HG02981 (cell line): ENCODE measurements at regions not wholly inside any gene's neighbourhood (a gene's known extent, or its start where the extent isn't known, plus 50 kb on each side); places are given as distances from the start of the nearest gene placed in this dataset.
"Not testable (repeated sequence)": the region's sequence is repeated elsewhere in the genome, so short reads cannot be mapped to it uniquely, and the experiment has no call there.

Experiments
- ATAC-seq: cut with Tn5 transposase; IDR thresholded peaks from one replicate; pipeline ENCODE4 v1.9.1; 2021; ENCODE audit warnings: mild to moderate bottlenecking, moderate library complexity; ENCODE audit not compliant: unreplicated experiment

DNA sequence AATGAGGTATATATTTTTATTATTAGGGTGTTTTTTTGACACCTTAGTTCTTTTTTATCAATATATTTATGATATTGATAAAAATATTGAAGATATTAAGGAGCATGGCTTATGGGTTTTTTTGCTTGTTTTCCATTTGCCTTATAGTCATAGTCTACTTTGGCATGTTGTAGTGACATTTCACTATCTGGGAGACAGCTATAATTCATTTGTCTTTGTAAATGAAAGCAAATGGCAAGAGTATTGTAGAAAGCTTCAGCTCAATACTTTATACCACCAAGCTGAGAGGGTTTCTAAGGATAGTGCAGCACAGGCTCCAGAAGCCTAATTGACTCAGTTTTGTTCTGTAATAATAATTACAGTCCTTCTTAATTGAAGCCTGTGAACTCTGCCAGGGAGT lies 1182.3 kb downstream of the EFNA5 start:
- no peak for ATAC-seq

GRCh38 chr5:106481374-106481773 lies 1189.4 kb downstream of the EFNA5 start:
- no peak for ATAC-seq

DNA sequence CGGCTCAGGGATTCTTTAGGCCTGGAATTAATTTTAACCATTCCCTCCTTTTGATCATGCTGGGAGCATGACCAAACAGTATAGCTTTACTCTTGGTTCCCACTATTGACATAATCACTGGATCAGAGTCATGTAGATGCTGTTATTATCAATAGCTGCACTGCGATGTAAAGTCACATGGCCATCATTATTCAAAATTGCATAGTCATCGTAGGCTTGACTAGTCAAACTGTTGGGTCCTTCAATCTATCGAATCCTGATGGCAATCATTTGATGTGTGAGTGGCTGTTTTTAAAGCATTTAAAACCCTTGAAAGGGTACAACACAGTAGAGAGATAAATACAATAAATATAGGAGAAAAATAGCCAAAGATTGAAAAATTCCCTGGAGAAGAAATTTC lies 1194.1 kb downstream of the EFNA5 start:
- no peak for ATAC-seq

DNA sequence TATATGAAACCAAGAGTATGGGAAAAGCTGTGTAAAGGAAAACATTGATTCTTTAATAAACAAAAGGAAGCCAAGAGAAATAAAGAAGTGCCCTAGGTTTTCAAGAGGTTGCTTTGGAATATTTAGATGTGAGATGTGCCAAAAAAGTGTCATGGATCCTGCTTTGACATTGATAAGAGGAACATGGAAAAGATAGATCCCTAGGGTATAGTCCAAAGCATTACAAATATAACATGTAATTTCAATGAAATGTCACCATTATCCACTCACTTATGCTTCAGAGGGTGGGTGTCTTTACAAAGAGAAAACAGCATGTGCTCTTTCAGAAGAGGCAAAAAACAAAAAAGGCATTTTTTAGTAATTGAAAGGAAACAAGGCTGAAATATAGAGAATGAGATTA lies 1196.7 kb downstream of the EFNA5 start:
- ATAC-seq, result no peak

DNA sequence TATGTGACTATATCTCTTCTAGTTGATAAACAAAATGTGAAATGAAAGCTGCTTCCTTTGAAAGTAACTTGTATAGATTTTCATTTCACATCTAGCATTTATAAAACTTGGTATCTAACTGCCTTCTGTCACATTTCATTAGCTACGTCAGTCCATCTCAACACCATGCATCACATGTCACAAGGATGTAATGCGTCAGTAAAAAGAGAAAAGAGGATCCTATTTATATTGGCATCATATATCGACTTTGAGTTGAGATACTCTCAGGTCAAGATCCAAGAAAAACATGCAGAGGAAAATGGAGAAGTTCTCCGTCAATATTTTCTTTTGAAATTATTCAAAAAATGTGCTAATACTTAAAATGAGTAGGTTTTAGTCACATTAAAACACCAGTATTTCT lies 1211.2 kb downstream of the EFNA5 start:
- no peak for ATAC-seq

- ATAC-seq, result no peak
Measured at GRCh38 chr5:106454651-106455415, 1215.9 kb downstream of the EFNA5 start.

- ATAC-seq, result no peak
Measured at GRCh38 chr5:106454050-106454449, 1216.7 kb downstream of the EFNA5 start.

GRCh38 chr5:106451998-106452397 lies 1218.7 kb downstream of the EFNA5 start:
- no peak for ATAC-seq

DNA sequence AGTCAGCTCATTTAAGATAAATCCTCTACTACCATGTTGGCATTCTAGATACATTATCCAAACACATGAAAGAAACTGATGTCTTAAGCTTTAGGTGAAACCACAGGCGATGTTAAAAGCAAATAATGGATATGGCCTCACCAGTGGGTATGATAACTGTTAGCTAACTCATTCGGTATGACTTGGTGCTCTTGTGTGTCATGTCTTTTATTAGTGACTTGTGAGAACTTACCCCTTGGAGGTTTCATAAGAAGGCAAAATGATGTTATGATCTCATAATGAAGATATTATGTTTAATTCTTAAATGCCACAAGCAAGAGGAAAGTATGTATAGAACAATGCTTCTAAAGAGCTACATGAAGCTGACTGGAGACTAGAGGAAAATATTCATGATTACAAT lies 1227.0 kb downstream of the EFNA5 start:
- ATAC-seq, result no peak

- no peak for ATAC-seq
Measured at GRCh38 chr5:106435185-106435584, 1235.6 kb downstream of the EFNA5 start.

GRCh38 chr5:106430733-106431132 lies 1240.0 kb downstream of the EFNA5 start:
- not testable (repeated sequence) for ATAC-seq

DNA sequence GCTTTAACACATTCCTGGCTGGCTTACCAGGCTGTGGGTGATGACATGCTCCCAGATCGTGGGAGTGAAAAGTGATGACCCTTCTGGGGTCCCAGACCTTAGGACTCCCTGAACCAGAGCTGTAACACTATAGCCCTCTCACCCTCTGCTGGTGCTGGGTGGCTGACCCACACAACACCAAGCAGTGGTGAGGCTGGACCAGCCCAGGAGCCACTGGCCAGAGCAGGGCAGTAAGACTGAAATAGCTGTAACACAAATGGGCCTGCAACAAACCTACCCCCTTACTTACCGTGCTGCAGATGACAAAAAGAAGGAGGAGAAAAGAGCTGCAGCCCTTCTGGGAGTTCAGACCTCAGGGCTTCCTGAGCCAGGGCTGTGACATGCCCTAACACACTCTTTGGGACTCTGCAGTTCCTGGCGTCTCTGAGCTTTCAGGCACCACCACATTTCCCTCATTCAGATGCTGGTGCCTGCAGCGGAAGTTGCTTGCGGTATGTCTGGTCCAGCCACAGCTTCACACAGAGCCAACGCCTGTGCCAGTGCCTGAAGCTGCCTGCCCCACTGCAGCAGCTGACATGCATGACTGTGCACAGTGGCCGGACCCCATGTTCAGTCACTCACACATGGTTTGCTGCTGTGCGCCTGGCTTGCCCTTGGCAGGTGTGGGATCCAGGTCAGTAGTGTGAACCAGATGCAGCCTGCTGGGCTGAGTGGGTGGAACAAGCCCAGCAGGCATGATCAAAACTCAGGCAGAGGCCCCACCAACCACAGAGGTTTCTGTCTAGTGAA lies 1247.4 kb downstream of the EFNA5 start:
- no peak for ATAC-seq

- ATAC-seq, result no peak
Measured at GRCh38 chr5:106420102-106420501, 1250.6 kb downstream of the EFNA5 start.

DNA sequence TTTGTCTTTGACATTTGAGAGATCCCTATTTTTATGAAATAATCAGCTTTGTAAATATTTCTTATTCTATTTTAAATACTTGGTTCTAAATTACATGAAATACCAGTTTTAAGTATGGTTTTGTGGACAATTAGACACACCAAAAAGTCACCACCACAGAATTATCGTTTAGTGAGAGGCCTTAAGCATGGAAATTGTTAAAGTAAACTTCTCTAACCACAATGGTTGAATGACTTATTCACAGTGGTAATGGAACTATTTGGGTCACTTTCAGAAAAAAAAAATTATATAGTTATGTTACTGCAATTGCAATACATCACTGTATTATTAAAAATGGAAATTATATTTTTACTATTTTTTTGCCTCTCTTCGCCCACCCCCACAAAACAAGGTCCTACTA lies 1252.5 kb downstream of the EFNA5 start:
- no peak for ATAC-seq

DNA sequence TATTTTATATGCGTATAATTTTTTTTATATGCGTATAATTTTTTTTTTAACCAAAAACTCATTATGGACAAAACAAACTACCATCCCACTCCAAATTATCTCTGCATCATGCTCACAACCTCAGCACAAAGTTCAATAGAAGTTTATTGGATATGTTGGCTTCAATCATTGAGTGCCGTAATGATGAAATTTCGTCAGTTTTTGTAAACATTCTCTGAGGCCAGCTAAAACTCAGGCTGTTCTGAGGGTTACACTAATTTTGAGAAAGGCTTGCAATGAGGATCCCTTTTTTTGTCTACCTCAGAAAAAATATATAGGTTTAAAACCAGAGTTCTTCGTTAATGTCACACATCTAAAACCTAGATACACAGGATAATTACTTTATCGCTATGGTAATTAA lies 1253.2 kb downstream of the EFNA5 start:
- no peak for ATAC-seq

GRCh38 chr5:106417163-106417562 lies 1253.6 kb downstream of the EFNA5 start:
- ATAC-seq, result no peak

- ATAC-seq, result no peak
Measured at GRCh38 chr5:106415541-106415940, 1255.2 kb downstream of the EFNA5 start.

DNA sequence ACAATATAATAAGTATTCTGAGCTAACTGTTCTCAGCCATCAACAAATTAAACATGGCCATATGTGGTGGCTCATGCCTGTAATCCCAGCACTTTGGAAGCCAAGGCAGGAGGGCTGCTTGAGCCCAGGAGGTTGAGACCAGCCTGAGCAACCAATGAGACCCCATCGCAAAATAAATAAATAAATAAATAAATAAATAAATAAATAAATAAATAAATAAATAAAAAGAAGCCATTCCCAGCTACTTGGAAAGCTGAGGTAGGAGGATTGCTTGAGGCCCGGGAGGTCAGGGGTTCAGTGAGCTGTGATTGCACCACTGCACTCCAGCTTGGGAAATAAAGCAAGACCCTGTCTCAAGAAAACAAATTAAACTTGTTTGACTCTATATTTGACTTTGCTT lies 1256.4 kb downstream of the EFNA5 start:
- ATAC-seq, result no peak

- ATAC-seq, result no peak
Measured at GRCh38 chr5:106412606-106413005, 1258.1 kb downstream of the EFNA5 start.

DNA sequence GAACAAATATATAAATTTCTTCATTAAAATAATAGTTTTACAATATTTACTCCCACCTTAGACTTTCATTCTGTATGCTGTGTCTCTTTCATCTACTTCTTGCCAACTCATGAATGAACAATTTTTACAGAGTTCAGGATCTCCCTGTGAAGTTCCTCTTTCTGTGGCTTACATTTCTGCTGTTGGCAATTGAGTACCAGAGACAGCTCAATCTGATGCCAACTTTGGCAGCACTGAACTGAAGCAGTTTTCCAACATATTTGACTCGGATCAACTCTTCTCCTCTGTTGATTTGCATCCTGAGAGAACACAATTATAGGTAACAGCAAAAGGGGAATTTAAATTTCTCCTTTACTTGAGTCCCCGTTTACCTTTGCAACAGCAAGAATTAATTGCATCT lies 1262.2 kb downstream of the EFNA5 start:
- no peak for ATAC-seq

GRCh38 chr5:106408141-106408540 lies 1262.6 kb downstream of the EFNA5 start:
- no peak for ATAC-seq

GRCh38 chr5:106401561-106401960 lies 1269.2 kb downstream of the EFNA5 start:
- ATAC-seq, result no peak
